ENCODE measurements at regions not wholly inside any gene's neighbourhood (a gene's known extent, or its start where the extent isn't known, plus 50 kb on each side); places are given as distances from the start of the nearest gene placed in this dataset.

GRCh38 chr13:100977841-100978240 is 303.2 kb upstream of the TMTC4 start:
- no peak overlapping the region for H3K27ac ChIP-seq (ENCODE audit: low read depth in 1 of 2, low read length in 2 of 2)
- 74% methylated on average over 7 of the region's 7 CpGs for WGBS

More at GRCh38 chr13:100977841-100978240, 303.2 kb upstream of the TMTC4 start:
- Histone ChIP-seq H3K4me1 (ENCODE audit: control insufficient read depth in 4 of 4, insufficient read depth in 4 of 4, low read length in 3 of 4) (no peaks in the 10 kb centered on the region), H3K27me3 (ENCODE audit: control insufficient read depth in 4 of 4, insufficient read depth in 4 of 4, low read length in 3 of 4) (peaks cover 0 to 2% (median 0%) of the 10 kb centered on the region in 4 donors), H3K36me3 (ENCODE audit: control insufficient read depth in 4 of 4, insufficient read depth in 3 of 4, low read depth in 1 of 4, low read length in 3 of 4) (no peaks in the 10 kb centered on the region), H3K4me3 (ENCODE audit: low read depth in 1 of 3, low read length in 3 of 3) (no peak overlapping the region), H3K9ac (ENCODE audit: low read depth in 1 of 2, low read length in 2 of 2) (no peak overlapping the region), H3K9me3 (ENCODE audit: control insufficient read depth in 4 of 4, low read length in 3 of 4) (no peaks in the 10 kb centered on the region)
- TF ChIP-seq HNF4A (conservative IDR thresholded peaks at IDR 0.05) = no peak
- no peak for TF ChIP-seq GABPA (IDR thresholded peaks at IDR 0.05 in 1 of 2, conservative IDR thresholded peaks at IDR 0.05 in 1 of 2)
- TF ChIP-seq FOXA2 (IDR thresholded peaks at IDR 0.05) = no peak
- no peak for TF ChIP-seq RXRA (IDR thresholded peaks at IDR 0.05)
- no peak for TF ChIP-seq REST (IDR thresholded peaks at IDR 0.05)
- no peak for TF ChIP-seq MAX (IDR thresholded peaks at IDR 0.05)
- no peak for TF ChIP-seq CTCF (IDR thresholded peaks at IDR 0.05; ENCODE audit: low read depth, low read length, missing input control)
- no peak for TF ChIP-seq SP1 (IDR thresholded peaks at IDR 0.05)
- TF ChIP-seq HNF4G (IDR thresholded peaks at IDR 0.05) = no peak
- TF ChIP-seq ATF3 (IDR thresholded peaks at IDR 0.05) = no peak
- no peak for TF ChIP-seq YY1 (IDR thresholded peaks at IDR 0.05)
- no peak for TF ChIP-seq RAD21 (IDR thresholded peaks at IDR 0.05)
- no peak for TF ChIP-seq FOXA1 (IDR thresholded peaks at IDR 0.05)
- TF ChIP-seq TAF1 (conservative IDR thresholded peaks at IDR 0.05) = no peak
- TF ChIP-seq ZBTB33 (IDR thresholded peaks at IDR 0.05) = no peak
- no peak for DNase-seq (ENCODE audit: low spot score)

Data from liver (tissue), 8 donors.